HG03095 (cell line): ENCODE measurements at regions not wholly inside any gene's neighbourhood (a gene's known extent, or its start where the extent isn't known, plus 50 kb on each side); places are given as distances from the start of the nearest gene placed in this dataset.

ENCODE experiments used
- ATAC-seq: cut with Tn5 transposase; IDR thresholded peaks from one replicate; pipeline ENCODE4 v1.9.1; 2021; ENCODE audit warnings: moderate library complexity; ENCODE audit not compliant: unreplicated experiment

DNA sequence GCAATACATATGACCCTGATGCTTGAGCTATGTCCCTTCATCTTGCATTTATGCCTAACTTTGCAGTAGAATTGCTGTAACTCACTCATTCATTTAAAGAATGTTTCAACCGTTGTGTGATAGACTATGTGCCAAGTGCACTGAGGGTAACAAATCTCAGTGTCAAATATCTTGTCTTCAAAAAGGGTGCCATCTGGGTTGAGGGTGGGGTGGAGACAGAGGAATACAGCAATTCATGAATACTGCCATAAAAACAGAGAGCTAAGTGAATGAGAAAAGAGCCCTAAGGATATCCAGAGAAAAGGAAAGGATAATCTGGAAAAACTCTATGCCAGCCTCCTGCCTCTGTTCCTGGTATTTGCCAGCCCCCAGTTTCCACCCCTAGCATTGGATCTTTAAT, 1534.4 kb upstream of the PIK3C3 start:
- no peak for ATAC-seq

DNA sequence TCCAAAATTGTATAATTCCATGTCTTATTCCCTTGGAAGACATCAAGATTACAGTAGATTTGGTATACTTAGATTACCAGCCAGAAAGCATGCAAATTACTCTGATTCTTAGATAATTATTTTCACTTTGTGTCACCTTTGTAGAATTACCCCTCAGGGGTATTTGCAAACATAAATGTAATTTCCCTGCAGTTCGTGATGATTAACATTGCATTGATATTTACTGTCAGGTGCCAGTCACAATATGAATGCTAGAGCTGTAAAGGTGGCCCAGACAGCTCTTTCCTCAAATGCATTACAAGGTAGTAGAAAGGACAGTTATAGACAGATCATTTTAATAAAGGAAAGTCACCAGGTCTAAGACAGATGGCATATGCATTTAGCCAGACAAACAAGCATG, 1537.5 kb upstream of the PIK3C3 start:
- no peak for ATAC-seq

DNA sequence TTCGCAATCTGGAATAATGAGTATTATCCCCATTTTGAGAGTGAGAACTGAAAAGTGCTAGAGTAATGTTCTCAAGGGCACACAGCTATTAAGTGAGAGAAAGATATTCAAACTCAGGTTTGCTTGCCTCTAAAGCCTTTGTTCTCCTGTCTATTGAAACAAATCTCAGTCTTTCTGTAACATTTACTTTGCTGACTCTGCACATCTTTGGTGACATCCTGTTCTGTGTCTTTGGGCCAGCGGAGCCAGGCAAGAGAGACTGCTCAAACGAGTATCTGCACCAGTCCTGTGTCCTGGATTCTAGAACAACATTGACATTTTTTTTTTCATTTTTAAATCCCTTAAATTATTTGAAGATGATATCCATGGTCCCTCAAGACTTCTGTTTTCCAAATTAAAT, 1539.2 kb upstream of the PIK3C3 start:
- no peak for ATAC-seq

- ATAC-seq, result no peak
These were observed 1539.8 kb upstream of the PIK3C3 start for GRCh38 chr18:40415176-40415791.

DNA sequence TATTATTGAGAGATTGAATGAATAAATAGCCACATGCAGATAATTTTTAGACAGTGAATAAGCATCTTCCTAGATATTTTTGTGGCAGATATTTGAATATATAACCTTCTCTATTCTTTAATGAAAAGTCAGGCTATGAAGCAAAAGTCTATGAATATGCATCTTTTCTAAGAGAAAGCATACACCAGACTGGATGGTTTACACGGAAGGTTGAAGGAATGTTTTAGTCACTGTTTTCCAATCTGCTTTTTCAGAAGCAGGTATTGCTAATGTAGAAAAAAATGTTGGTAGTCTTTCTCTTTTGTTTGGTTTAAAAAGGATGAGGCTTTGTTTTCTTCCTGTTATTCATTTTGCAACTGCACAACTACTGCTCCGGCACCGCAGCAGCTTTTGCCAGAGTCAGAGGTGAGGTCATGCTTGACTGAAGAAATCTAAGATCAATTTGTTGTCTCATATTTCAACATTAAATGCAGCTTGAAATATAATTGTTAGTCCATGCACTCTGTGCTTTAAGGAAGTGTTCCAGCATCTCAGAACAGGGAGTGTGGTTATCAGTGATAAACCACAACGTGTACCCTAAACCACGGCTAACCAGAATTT, 1540.8 kb upstream of the PIK3C3 start:
- no peak for ATAC-seq

GRCh38 chr18:40413160-40413559, 1541.9 kb upstream of the PIK3C3 start:
- no peak for ATAC-seq

GRCh38 chr18:40412410-40412809, 1542.6 kb upstream of the PIK3C3 start:
- no peak for ATAC-seq

- ATAC-seq, result no peak
These were observed 1547.1 kb upstream of the PIK3C3 start for GRCh38 chr18:40407909-40408308.

GRCh38 chr18:40404284-40404683, 1550.8 kb upstream of the PIK3C3 start:
- ATAC-seq, result no peak

DNA sequence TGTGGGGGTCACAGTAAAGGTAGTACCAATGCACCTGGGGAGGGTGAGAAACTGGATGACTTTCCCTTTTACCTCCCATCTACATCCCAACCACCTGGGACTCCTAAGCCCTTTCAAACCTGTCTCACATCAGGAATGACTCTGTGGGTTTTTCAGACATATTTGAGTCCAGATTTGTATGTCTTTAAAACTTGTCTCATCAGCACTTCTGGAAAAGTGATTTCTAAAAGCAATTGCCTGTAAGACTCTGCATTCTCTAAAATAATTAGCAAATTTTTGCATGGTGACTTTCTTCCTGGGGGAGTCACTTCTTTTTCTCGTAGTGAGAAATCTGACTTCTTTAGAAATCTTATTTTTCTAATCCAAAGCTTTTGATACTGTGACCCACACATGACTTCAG, 1553.0 kb upstream of the PIK3C3 start:
- no peak for ATAC-seq

DNA sequence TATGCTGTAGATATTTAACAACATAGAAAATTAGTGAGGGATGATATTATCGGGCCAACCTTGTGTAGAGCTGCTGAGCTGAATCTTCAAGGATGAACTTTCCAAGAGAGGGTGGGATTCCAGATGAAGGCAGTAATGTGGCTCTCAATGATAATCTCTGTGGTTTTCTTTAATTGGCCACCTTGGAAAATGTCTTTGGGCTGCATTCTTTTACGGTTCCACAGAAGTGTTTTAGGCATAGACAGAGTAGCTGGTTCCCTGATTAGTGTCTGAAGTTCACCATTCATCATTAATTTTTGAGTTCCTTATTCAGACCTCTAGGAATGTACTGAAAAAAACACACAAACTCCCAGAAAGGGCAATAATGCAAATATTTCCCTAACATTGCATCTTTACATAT, 1566.9 kb upstream of the PIK3C3 start:
- ATAC-seq, result no peak

- ATAC-seq, result no peak
These were observed 1567.8 kb upstream of the PIK3C3 start for GRCh38 chr18:40387130-40387787.

GRCh38 chr18:40382197-40382596, 1572.8 kb upstream of the PIK3C3 start:
- ATAC-seq, result no peak

DNA sequence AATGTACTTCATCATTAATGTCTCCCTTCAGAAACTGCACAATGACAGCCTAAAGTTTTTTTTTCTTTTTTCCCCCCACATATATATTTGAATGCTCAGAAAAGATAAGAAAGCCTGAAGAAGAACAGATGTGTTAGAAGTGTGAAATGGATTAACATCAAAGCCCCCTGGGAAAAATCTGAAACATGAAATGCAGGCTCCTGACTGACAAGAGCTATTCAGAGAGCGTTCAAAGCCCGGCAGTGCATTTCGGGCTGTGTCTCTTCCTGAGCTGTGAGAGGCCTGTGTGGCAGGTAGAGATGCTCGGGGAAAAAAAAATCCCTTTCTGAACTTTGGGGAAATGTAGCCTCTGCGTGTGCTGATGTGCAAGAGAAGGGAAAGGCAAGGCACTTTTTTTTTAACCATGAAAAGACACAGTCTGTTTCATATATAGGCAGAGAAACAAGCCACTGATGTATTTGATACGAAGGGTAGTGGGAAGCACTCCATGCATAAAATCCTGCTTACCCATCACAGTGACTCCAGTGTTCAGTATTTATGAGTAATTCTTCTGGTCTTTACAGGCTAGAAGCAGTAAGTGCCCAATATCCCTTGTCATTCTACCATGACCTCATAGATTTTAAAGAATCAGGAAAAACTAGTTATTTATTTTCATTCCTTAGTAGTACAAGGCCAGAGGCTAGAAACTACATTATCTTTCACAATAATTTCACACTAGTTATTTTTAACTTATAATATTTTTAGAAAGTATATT, 1574.2 kb upstream of the PIK3C3 start:
- ATAC-seq, result no peak

DNA sequence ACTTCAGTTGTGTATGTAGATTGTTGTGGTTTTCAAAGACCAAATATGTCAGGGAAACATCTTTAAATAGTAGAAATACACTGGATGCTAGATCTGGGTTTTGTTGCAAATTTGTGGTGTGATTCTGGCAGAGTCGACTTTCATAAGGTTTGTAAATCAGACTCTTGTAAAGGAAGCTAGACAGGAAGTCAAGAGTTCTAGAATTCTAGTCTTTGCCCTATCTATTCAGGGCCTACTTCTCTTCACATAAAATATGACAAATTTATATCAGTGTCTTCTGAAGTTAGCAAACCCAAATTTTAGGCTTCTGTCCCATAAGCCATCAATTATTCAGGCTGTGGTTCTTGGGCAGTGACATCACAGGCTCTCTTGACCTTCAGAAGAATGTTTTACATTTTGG, 1579.2 kb upstream of the PIK3C3 start:
- no peak for ATAC-seq

DNA sequence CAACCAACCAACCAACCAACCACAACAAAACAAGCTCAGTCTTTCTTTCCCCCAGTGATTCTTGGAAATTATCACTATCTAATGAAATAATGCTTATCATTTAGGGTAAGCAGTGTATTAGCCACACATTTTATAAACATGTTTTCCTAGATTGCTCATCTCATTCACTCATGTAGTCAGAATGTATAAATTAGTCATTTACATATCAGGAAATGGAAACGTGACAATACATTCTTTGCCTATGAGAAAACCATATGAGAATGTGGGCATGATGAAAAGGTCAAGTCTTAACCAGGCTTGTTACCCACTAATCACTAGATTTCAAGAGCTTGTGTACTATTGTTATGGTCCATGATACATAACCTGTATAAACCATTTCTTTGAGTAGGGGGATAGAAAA, 1583.4 kb upstream of the PIK3C3 start:
- no peak for ATAC-seq

- no peak for ATAC-seq
These were observed 1587.5 kb upstream of the PIK3C3 start for GRCh38 chr18:40367576-40367975.

DNA sequence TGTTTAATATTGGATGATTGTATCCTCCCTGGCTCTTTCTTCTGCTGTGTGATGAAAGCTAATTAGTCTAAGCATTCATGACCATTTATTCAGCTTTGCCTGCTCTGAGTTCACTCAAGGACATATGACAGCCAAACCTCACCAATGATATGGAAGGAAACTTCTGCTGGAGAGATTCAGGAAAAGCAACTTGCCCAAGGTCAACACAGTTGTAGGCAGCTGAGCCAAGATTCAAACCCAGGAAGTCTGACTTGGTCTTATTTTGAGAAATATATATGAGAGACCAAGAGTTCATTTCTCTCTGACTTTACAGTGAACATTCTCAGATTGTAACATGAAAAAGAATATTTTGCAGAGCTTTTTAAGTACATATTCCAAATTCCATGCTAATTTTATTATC, 1588.5 kb upstream of the PIK3C3 start:
- ATAC-seq, result no peak

DNA sequence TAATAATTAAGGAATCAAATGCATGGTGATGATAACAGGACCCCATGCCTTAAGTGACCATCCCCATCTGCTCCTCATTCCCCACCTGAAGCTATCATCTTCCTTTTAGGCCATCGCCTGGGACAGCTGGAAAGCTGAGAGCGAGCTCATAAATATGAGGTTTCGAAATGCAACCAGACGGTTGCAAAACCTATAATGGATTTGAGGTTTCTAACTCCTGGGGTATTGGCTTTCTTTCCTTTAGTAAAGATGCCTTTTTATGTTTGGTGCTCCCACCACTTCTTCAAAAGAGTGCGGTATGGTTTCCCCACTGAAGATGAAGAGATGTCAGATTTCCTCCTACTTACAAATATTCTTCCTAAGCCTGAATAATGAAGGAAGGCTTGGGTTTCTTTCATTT, 1589.5 kb upstream of the PIK3C3 start:
- ATAC-seq, result no peak

GRCh38 chr18:40360558-40360957, 1594.5 kb upstream of the PIK3C3 start:
- no peak for ATAC-seq

GRCh38 chr18:40357536-40357935, 1597.5 kb upstream of the PIK3C3 start:
- ATAC-seq, result no peak

- ATAC-seq, result no peak
These were observed 1598.9 kb upstream of the PIK3C3 start for GRCh38 chr18:40356168-40356567.
